ENCODE measurements at regions not wholly inside any gene's neighbourhood (a gene's known extent, or its start where the extent isn't known, plus 50 kb on each side); places are given as distances from the start of the nearest gene placed in this dataset.
"Not testable (repeated sequence)": the region's sequence is repeated elsewhere in the genome, so short reads cannot be mapped to it uniquely, and the experiment has no call there.

- DNase-seq (ENCODE audit: low read depth in 2 of 2): no peak
Observed at GRCh38 chr4:53959343-53960120, 104.9 kb downstream of the CHIC2 start.

GRCh38 chr4:53956454-53956853, 108.0 kb downstream of the CHIC2 start:
- DNase-seq (ENCODE audit: low read depth in 2 of 2): no peak

- DNase-seq (ENCODE audit: low read depth in 2 of 2): no peak
Observed at GRCh38 chr4:53956053-53956452, 108.4 kb downstream of the CHIC2 start.

GRCh38 chr4:53951414-53951813, 113.0 kb downstream of the CHIC2 start:
- DNase-seq (ENCODE audit: low read depth in 2 of 2): no peak

- DNase-seq (ENCODE audit: low read depth in 2 of 2): no peak
Observed at GRCh38 chr4:53943345-53944085, 120.9 kb downstream of the CHIC2 start.

GRCh38 chr4:53942712-53943111, 121.7 kb downstream of the CHIC2 start:
- DNase-seq (ENCODE audit: low read depth in 2 of 2): no peak

GRCh38 chr4:53941331-53941730, 123.1 kb downstream of the CHIC2 start:
- DNase-seq (ENCODE audit: low read depth in 2 of 2): no peak

GRCh38 chr4:53939892-53940291, 124.5 kb downstream of the CHIC2 start:
- not testable (repeated sequence) for DNase-seq (ENCODE audit: low read depth in 2 of 2)

- no peak for DNase-seq (ENCODE audit: low read depth in 2 of 2)
Observed at GRCh38 chr4:53937918-53938317, 126.5 kb downstream of the CHIC2 start.

GRCh38 chr4:53937327-53937726, 127.1 kb downstream of the CHIC2 start:
- no peak for DNase-seq (ENCODE audit: low read depth in 2 of 2)

- DNase-seq (ENCODE audit: low read depth in 2 of 2): no peak
Observed at GRCh38 chr4:53935780-53936179, 128.6 kb downstream of the CHIC2 start.

- DNase-seq (ENCODE audit: low read depth in 2 of 2): no peak
Observed at GRCh38 chr4:53932796-53933610, 131.4 kb downstream of the CHIC2 start.

- no peak for DNase-seq (ENCODE audit: low read depth in 2 of 2)
Observed at GRCh38 chr4:53931461-53931961, 132.9 kb downstream of the CHIC2 start.

- DNase-seq (ENCODE audit: low read depth in 2 of 2): peak; percentile 18 to 27
Observed at GRCh38 chr4:53929955-53930798, 134.2 kb downstream of the CHIC2 start.

- no peak for DNase-seq (ENCODE audit: low read depth in 2 of 2)
Observed at GRCh38 chr4:53929311-53929710, 135.1 kb downstream of the CHIC2 start.

GRCh38 chr4:53928825-53929224, 135.6 kb downstream of the CHIC2 start:
- DNase-seq (ENCODE audit: low read depth in 2 of 2): no peak

GRCh38 chr4:53925050-53925605, 139.3 kb downstream of the CHIC2 start:
- DNase-seq (ENCODE audit: low read depth in 2 of 2): no peak

- no peak for DNase-seq (ENCODE audit: low read depth in 2 of 2)
Observed at GRCh38 chr4:53924333-53925049, 139.9 kb downstream of the CHIC2 start.

GRCh38 chr4:53923921-53924320, 140.5 kb downstream of the CHIC2 start:
- no peak for DNase-seq (ENCODE audit: low read depth in 2 of 2)

GRCh38 chr4:53921856-53922255, 142.5 kb downstream of the CHIC2 start:
- no peak for DNase-seq (ENCODE audit: low read depth in 2 of 2)
